ENCODE measurements at regions not wholly inside any gene's neighbourhood (a gene's known extent, or its start where the extent isn't known, plus 50 kb on each side); places are given as distances from the start of the nearest gene placed in this dataset.
"Not testable (repeated sequence)": the region's sequence is repeated elsewhere in the genome, so short reads cannot be mapped to it uniquely, and the experiment has no call there.

DNA sequence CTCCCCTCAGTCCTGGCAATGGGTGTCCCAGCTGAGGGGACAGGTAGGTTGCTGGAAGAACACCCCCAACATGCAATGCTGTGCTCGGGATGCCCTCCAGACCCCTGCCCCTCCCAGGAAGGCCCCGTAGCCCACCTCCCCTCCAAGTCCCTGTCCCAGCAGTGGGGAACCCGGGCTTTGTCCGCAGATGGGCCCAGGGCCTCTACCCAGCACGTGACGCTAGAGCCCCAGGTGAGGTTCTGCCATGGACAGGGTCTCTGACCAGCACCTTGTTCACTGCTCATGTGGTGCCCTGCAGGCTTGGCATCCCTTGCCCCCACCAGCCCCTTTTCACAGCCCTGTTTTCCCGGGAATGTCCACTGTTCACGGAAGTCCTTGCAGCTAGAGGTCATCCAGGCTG is 220.0 kb upstream of the SGCG start:
- TF ChIP-seq, protein P1, sequence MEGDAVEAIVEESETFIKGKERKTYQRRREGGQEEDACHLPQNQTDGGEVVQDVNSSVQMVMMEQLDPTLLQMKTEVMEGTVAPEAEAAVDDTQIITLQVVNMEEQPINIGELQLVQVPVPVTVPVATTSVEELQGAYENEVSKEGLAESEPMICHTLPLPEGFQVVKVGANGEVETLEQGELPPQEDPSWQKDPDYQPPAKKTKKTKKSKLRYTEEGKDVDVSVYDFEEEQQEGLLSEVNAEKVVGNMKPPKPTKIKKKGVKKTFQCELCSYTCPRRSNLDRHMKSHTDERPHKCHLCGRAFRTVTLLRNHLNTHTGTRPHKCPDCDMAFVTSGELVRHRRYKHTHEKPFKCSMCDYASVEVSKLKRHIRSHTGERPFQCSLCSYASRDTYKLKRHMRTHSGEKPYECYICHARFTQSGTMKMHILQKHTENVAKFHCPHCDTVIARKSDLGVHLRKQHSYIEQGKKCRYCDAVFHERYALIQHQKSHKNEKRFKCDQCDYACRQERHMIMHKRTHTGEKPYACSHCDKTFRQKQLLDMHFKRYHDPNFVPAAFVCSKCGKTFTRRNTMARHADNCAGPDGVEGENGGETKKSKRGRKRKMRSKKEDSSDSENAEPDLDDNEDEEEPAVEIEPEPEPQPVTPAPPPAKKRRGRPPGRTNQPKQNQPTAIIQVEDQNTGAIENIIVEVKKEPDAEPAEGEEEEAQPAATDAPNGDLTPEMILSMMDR (IDR thresholded peaks at IDR 0.05; ENCODE audit: low read length, missing control alignments), result no peak
- H3K4me3 ChIP-seq (replicated peaks; ENCODE audit: low read depth, low read length), result no peak overlapping the region
- no peak for DNase-seq (ENCODE audit: low read depth)

DNA sequence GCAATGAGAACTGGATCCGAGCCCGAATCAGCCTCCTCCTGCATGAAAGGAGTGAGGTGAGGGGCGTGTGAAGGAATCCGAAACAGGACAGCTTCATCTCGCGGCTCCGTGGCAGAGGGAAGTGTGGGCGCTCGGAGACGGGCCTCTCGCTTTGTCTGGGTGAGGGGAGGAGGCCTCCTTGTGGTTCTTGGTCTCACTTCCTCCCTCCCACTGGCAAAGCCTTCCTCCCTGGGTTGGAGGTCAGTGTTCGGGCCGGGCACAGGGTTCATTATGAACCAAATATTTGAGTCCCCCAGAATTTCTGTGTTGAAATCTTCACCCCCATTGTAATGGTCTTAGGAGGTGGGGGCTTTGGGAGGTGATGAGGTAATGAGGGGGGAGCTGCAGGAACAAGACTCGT is 219.4 kb upstream of the SGCG start:
- not testable (repeated sequence) for H3K4me3 ChIP-seq (replicated peaks; ENCODE audit: low read depth, low read length); DNase-seq (ENCODE audit: low read depth)

DNA sequence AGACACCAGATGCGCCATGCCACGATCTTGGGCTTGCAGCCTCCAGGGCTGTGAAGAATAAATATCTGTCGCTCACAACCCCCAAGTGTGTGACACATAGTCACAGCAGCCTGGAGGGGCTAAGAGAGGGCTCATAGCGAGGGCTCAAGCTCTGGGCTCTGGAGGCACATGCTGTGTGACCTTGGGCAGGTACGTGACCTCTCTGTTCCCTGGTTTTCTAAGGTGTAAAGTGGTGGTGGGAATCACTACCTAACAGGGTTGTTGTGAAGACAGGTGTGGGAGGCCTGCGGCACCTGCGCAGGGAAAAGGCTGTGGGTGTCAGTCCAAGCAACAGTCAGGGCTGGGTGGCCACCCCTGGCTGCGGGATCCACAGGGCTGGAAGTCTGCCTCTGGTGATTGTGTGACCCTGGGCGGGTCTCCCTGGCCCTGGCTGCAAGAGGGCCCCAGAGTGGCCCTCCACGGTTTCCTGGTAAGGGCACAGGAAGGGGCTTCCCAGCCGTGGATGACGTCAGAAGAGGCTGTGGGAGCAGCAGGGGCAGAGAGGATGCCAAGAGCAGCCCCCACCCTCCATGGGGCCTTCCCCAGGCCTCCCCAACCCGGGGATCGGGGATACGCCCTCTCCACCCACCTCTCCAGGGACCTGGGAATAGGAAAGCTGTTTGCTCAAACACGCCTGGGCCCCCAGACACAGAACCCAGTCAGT is 218.8 kb upstream of the SGCG start:
- TF ChIP-seq, protein P1 (IDR thresholded peaks at IDR 0.05; ENCODE audit: low read length, missing control alignments), result no peak
- H3K4me3 ChIP-seq (replicated peaks; ENCODE audit: low read depth, low read length), result no peak overlapping the region
- DNase-seq (ENCODE audit: low read depth), result no peak

DNA sequence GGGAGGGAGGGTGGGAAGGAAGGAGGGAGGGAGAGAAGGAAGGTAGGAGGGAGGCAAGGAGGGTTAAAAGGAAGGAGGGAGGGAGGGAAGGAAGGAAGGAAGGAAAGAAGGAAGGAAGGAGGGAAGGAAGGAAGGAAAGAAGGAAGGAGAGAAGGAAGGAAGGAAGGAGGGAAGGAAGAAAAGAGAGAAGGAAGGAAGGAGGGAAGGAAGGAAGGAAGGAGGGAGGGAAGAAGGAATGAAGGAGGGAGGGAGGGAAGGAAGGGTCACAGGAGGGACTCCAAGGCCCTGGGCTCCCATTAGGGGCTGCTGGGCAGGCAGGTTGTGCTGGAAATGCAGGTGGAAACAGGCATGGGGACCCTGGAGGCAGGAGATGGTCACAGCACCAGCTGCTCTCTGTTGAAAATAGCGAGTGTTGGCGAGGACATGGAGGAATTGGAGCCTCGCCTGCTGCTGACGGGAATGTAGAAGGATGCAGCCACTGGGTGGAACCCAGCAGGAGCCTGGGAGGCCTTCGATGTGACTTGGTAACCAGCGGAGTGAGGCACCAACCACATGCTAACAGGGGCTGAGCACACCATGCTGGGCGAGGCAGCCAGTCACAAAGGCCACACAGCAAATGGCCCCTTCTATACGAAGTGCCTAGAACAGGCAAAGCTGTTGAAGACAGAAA is 217.3 kb upstream of the SGCG start:
- not testable (repeated sequence) for DNase-seq (ENCODE audit: low read depth)

DNA sequence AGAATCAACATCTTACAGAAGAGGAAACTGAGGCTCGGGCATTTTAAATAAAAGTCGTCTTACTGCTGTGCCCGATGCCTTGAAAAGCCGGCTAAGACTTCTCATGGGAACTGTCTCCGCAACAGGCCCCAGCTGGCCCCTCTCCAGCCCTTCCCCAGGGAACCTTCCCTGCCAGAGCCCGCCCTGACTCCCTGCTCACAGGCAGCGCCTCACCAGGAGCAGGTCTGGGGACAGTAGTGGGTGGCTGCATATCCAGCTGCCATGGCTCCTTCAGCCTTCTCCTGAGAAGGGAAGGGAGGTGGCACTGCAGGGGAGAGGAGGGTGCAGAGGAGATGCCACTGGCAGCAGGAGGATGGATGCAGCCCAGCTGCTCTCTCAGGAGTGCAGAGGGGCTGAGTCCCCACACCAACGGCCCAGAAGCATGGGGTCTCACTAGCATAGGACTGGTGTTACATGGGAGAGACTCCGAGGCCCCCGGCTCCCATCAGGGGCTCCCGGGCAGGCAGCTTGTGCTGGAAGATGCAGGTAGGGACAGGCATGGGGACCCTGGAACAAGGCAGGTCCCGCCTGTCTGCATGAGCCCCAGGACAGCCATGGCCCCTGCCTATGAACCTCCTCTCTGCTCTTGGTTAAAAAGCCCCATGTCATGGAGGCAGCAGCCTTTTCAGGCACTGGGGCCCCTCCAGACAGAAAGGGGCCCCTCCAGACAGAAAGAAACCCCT is 216.4 kb upstream of the SGCG start:
- no peak for DNase-seq (ENCODE audit: low read depth)
- TF ChIP-seq, protein P1 (IDR thresholded peaks at IDR 0.05; ENCODE audit: low read length, missing control alignments), result no peak
- no peak overlapping the region for H3K4me3 ChIP-seq (replicated peaks; ENCODE audit: low read depth, low read length)

More for the DNA sequence above, 217.3 kb upstream of the SGCG start:
- H3K4me3 ChIP-seq (replicated peaks; ENCODE audit: low read depth, low read length), result not testable (repeated sequence)

DNA sequence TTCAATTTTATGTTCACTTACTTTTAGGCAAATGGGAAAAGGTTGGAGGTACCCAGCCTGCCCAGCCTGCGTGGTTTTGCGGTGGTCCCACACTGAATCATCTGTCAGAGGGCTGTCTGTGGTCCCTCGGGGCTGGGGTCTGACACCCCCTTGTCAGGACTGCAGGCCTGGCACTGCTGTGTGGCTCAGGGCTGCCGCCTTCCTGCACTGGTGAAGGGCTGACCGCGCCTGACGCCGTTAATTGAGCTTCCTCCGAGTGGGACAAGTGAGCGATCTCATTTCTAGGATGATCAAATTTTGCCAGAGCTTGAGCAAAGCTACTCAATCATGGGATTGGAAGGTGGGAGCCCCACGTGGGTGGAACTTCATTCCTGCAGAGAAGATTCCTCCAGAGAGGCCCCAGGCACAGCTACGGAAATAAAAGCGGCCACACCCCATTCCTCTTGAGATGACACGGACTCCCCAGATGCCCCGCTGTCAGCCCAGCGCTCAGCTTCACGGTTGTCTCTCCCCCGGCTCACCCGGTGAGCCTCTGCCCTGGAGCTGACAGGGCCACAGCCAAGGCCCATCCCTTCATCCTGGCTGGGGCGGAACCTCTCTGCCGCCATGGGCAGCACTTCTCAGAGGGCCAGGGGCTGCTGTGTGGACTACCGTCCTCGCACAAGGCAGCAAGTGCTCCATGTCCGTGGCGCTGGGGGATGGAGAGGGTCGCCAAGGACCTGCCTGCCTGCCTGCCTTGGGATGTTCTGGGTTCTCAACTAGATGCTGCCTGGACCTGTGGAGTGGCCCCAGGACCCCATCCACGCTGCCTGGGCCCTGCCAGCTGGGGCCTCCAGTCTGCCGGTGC is 215.5 kb upstream of the SGCG start:
- DNase-seq (ENCODE audit: low read depth); H3K4me3 ChIP-seq (replicated peaks; ENCODE audit: low read depth, low read length): not testable (repeated sequence)

DNA sequence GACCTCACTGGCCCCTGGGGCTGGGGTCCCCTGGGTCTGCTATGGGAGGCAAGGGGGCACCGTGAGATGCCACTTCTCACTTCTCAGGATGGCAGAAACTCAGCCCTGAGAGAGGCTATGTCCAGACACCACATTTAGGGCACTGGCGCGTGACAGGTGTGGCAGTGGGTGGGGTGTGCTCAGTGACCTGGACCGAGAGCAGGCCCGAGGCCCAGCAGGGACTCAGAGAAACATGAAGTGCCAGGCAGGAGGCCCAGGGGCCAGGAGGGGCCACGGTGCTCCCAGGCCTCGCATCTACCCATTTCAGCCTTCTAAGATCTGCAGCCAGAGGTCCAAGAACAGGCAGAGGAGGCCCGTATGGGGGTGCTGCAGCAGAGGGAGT is 214.9 kb upstream of the SGCG start:
- H3K4me3 ChIP-seq (replicated peaks; ENCODE audit: low read depth, low read length); DNase-seq (ENCODE audit: low read depth): not testable (repeated sequence)

DNA sequence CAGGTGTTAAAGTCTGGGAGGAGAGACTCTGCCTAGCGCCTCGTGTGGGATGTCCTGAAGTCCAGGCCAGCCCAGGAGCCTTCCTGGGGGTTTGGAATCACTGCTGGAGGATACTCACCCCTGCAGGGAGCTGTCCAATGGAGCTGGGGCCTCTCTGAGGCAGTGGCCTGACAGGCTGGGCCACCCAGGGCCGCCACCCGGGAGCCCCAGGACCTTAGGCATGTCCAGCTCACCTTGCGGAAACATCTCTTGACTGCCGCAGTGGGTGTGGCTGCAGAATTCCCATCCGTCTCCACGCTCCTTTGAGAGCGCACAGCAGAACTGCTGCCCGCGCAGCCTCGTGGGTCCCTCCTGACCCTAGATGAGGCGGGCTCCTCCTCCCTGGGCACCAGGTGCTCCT is 214.0 kb upstream of the SGCG start:
- H3K4me3 ChIP-seq (replicated peaks; ENCODE audit: low read depth, low read length); DNase-seq (ENCODE audit: low read depth): not testable (repeated sequence)

DNA sequence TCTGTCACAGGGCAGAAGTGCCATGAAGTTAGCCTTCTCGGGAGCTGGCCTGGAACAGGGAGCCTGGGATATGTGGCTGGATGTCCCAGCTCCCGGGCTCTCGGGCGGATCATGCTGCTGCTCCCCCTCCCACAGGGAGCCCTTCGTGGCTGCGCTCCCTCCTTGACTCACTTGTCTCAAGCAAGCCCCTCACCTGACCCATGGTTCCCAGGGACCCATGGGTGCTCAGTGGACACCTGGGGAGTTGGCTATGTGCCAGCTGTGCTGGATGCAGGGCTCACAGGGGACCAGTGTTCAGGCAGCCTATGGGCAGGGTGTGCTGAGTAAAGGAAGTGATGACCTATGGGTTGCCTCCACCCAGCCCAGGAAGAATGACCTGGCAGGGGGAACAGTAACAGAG is 213.1 kb upstream of the SGCG start:
- TF ChIP-seq, protein P1 (IDR thresholded peaks at IDR 0.05; ENCODE audit: low read length, missing control alignments), result no peak
- no peak overlapping the region for H3K4me3 ChIP-seq (replicated peaks; ENCODE audit: low read depth, low read length)
- DNase-seq (ENCODE audit: low read depth), result no peak
